ENCODE measurements at regions not wholly inside any gene's neighbourhood (a gene's known extent, or its start where the extent isn't known, plus 50 kb on each side); places are given as distances from the start of the nearest gene placed in this dataset.

GRCh38 chr15:66851311-66852063 lies 149.5 kb downstream of the SMAD6 start:
- H3K23me2 ChIP-seq (ENCODE audit: insufficient read length, low read depth, low read length, poor library complexity, severe bottlenecking), result no peaks in the 10 kb centered on the region
- H3K4me2 ChIP-seq (ENCODE audit: insufficient read depth, insufficient read length, low read length), result no peak overlapping the region
- Mint-ChIP-seq H3K9me3 (no peaks in the 10 kb centered on the region; a peak in 1 of 5 replicates), H3K4me1 (peaks cover 14 to 29% of the 10 kb centered on the region in 2 experiments), H3K27me3 (ENCODE audit: low read depth) (peaks cover 32% of the 10 kb centered on the region), H3K4me3 (no peak overlapping the region), H3K36me3 (ENCODE audit: insufficient read depth in 1 of 3, low read depth in 3 of 3) (no peaks in the 10 kb centered on the region; a peak in 1 of 7 replicates), H3K27ac (no peak overlapping the region)
- H4K5ac ChIP-seq (ENCODE audit: insufficient read length, low read depth, low read length), result no peak overlapping the region
- DNase-seq, result peak; percentile 86
- H3K4me1 ChIP-seq (ENCODE audit: insufficient read depth, low read length), result no peaks in the 10 kb centered on the region
- H4K91ac ChIP-seq (ENCODE audit: insufficient read length, low read depth, low read length), result no peak overlapping the region
- H3K9ac ChIP-seq (ENCODE audit: extremely low read depth, insufficient read length, low read length), result no peak overlapping the region
- no peak overlapping the region for H2AK5ac ChIP-seq (ENCODE audit: insufficient read length, low read length)
- H3T11ph ChIP-seq (ENCODE audit: low read length), result no peak overlapping the region
- no peaks in the 10 kb centered on the region for H4K20me1 ChIP-seq (ENCODE audit: control insufficient read depth, insufficient read depth, insufficient read length)
- TF ChIP-seq CTCF (conservative IDR thresholded peaks at IDR 0.05), result peak; percentile 98
- no peak overlapping the region for H2BK120ac ChIP-seq (ENCODE audit: low read depth, low read length, poor library complexity, severe bottlenecking)
- H3K56ac ChIP-seq (ENCODE audit: insufficient read length, low read depth, low read length), result no peak overlapping the region
- H2AFZ ChIP-seq (ENCODE audit: low read length), result no peak overlapping the region
- no peaks in the 10 kb centered on the region for H3K79me1 ChIP-seq (ENCODE audit: insufficient read depth, low read depth, low read length, poor library complexity, severe bottlenecking)
- no peak overlapping the region for H3K18ac ChIP-seq (ENCODE audit: insufficient read length, low read depth, low read length)
- no peak overlapping the region for H2BK15ac ChIP-seq (ENCODE audit: low read depth, low read length)
- H3K4ac ChIP-seq (ENCODE audit: low read depth, low read length), result no peak overlapping the region
- no peaks in the 10 kb centered on the region for H3K79me2 ChIP-seq (ENCODE audit: insufficient read depth, low read length)
- H3K14ac ChIP-seq (ENCODE audit: insufficient read depth, low read length), result no peak overlapping the region
- H3K27me3 ChIP-seq (ENCODE audit: insufficient read depth, low read length), result no peaks in the 10 kb centered on the region
- WGBS (ENCODE audit: extremely low coverage, insufficient read length, low lambda C conversion rate), result no CpG with 5 or more reads among the region's 26 CpGs
- H3K9me3 ChIP-seq (ENCODE audit: control insufficient read depth, low read depth, low read length), result no peaks in the 10 kb centered on the region
- H2BK20ac ChIP-seq (ENCODE audit: low read depth, low read length, poor library complexity, severe bottlenecking), result no peak overlapping the region
- no peak overlapping the region for H2BK12ac ChIP-seq (ENCODE audit: insufficient read length, low read depth, low read length)
- no peak overlapping the region for H2BK5ac ChIP-seq (ENCODE audit: insufficient read length, low read length)
- no peak overlapping the region for H3K23ac ChIP-seq (ENCODE audit: insufficient read length, low read depth, low read length)
- no peak overlapping the region for H4K8ac ChIP-seq (replicated peaks; ENCODE audit: insufficient read length, low read depth, low read length)
- no peak overlapping the region for H3K27ac ChIP-seq (ENCODE audit: insufficient read length, low read depth, low read length)

All from H9 (cell line).